Neural crest cell (in vitro differentiated cells): ENCODE measurements at regions not wholly inside any gene's neighbourhood (a gene's known extent, or its start where the extent isn't known, plus 50 kb on each side); places are given as distances from the start of the nearest gene placed in this dataset.

ENCODE experiments used
- DNase-seq: peaks from one replicate; pipeline ENCODE4 v3.0.0; 2021; ENCODE audit warnings: low read depth, mixed read lengths, low spot score
- H3K27ac Mint-ChIP-seq: one replicate; pipeline ENCODE4 v1.8.0; 2021; ENCODE audit warnings: mild to moderate bottlenecking, mixed read lengths; ENCODE audit not compliant: unreplicated experiment
- H3K27me3 Mint-ChIP-seq: 2 replicates; pipeline ENCODE4 v1.8.0; 2021; ENCODE audit warnings: low read depth, mild to moderate bottlenecking, mixed read lengths
- H3K36me3 Mint-ChIP-seq: 2 replicates; pipeline ENCODE4 v1.8.0; 2021; ENCODE audit warnings: low read depth, mild to moderate bottlenecking, mixed read lengths
- H3K4me1 Mint-ChIP-seq: 2 replicates; pipeline ENCODE4 v1.8.0; 2021; ENCODE audit warnings: mixed read lengths
- H3K4me3 Mint-ChIP-seq: one replicate; pipeline ENCODE4 v1.8.0; 2021; ENCODE audit warnings: mild to moderate bottlenecking, mixed read lengths
- H3K9me3 Mint-ChIP-seq: 2 replicates; pipeline ENCODE4 v1.8.0; 2021; ENCODE audit warnings: mixed read lengths
- TF ChIP-seq, protein P1 (sequence below): fragments of 200-600 bp; sonication (generic); conservative IDR thresholded peaks from 2 replicates; pipeline ENCODE4 v1.5.0; 2021; ENCODE audit warnings: antibody characterized with exemption, mild to moderate bottlenecking

DNA sequence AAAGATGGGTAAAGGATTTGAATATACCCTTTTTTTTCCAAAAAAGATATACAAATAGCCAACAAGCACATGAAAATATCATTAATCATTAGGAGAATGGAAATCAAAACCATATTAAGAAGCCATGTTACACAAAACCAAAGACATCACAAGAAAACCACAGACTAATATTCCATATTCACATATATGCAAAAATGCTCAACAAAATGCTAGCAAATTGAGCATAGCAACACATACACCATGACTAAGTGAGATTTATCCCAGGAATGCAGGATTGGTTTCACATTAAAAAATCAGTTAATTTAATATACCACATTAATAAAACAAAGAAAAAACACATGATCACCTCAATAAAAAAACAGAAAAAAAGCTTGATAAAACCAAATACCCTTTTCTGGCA, 84.7 kb upstream of the LMNTD1 start:
- Mint-ChIP-seq H3K9me3 (peaks cover 13% of the 10 kb centered on the region), H3K4me1 (no peaks in the 10 kb centered on the region), H3K36me3 (peaks cover 2% of the 10 kb centered on the region), H3K4me3 (no peak overlapping the region), H3K27ac (no peak overlapping the region), H3K27me3 (no peaks in the 10 kb centered on the region)
- DNase-seq: no peak
- TF ChIP-seq, protein P1, sequence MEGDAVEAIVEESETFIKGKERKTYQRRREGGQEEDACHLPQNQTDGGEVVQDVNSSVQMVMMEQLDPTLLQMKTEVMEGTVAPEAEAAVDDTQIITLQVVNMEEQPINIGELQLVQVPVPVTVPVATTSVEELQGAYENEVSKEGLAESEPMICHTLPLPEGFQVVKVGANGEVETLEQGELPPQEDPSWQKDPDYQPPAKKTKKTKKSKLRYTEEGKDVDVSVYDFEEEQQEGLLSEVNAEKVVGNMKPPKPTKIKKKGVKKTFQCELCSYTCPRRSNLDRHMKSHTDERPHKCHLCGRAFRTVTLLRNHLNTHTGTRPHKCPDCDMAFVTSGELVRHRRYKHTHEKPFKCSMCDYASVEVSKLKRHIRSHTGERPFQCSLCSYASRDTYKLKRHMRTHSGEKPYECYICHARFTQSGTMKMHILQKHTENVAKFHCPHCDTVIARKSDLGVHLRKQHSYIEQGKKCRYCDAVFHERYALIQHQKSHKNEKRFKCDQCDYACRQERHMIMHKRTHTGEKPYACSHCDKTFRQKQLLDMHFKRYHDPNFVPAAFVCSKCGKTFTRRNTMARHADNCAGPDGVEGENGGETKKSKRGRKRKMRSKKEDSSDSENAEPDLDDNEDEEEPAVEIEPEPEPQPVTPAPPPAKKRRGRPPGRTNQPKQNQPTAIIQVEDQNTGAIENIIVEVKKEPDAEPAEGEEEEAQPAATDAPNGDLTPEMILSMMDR: no peak

DNA sequence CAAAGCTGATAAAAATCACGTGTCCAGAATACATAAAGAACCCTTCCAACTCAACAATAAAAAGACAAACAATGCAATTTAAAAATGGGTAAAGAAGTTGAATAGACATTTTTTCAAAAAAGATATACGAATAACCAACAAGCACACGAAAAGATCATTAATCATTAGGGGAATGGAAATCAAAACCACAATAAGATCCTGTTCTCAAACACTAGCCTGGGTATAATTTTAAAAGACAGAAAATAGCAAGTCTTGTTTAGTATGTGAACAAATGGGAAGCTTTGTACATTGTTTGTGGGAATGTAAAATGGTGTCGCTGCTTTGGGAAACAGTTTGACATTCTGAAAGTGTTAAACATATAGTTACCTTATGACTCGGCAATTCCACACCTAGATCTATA, 86.3 kb upstream of the LMNTD1 start:
- Mint-ChIP-seq H3K4me1 (no peaks in the 10 kb centered on the region), H3K36me3 (peaks cover 2% of the 10 kb centered on the region), H3K27me3 (no peaks in the 10 kb centered on the region), H3K4me3 (no peak overlapping the region), H3K9me3 (peaks cover 10% of the 10 kb centered on the region), H3K27ac (no peak overlapping the region)
- TF ChIP-seq, protein P1: no peak
- DNase-seq: no peak

DNA sequence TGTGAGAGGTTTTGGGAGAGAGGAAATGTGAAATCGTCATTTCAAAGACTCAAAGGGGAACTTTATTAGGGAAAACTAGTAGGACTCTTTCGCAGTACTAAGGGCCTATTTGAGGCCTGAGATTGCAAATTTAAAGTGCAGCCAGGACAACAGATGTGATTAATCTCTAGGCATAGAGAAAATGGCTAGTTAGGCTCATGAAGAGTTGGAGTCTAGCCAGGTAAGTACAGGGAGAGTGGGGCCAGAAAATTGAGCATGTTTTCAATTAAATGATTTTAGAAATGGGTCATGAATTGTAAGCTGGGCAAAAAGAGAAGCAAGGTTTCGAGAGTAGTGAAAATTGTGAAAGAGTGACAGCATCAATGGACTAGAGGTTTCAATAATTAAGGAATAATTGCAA, 91.9 kb upstream of the LMNTD1 start:
- no peak overlapping the region for H3K4me3 Mint-ChIP-seq

DNA sequence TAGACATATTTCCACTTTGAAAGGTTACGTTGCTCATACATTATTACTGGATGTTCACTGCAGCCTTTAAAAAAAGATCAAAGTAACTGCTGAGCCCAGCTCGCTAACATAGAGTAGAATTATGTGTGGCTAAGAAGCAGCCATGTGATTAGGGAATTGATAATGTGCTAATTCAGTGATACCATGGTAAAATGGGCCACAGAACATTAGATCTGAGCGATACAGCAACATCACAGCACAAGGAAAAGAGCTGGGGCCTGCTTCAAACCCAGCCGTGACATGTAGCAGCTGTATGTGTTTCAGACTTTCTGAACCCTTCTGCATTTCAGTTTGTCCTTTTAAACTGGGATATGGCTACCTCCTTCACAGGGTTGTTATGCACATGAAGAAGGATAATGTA, 92.3 kb upstream of the LMNTD1 start:
- no peak for DNase-seq
- Mint-ChIP-seq H3K27me3 (no peaks in the 10 kb centered on the region), H3K4me1 (peaks cover 5% of the 10 kb centered on the region), H3K4me3 (no peak overlapping the region), H3K27ac (no peak overlapping the region), H3K9me3 (no peaks in the 10 kb centered on the region), H3K36me3 (no peaks in the 10 kb centered on the region)
- TF ChIP-seq, protein P1: no peak

More for the DNA sequence above, 91.9 kb upstream of the LMNTD1 start:
- TF ChIP-seq, protein P1: no peak
- Mint-ChIP-seq H3K27me3 (no peaks in the 10 kb centered on the region), H3K36me3 (no peaks in the 10 kb centered on the region), H3K27ac (no peak overlapping the region), H3K4me1 (peaks cover 5% of the 10 kb centered on the region), H3K9me3 (no peaks in the 10 kb centered on the region)
- no peak for DNase-seq

DNA sequence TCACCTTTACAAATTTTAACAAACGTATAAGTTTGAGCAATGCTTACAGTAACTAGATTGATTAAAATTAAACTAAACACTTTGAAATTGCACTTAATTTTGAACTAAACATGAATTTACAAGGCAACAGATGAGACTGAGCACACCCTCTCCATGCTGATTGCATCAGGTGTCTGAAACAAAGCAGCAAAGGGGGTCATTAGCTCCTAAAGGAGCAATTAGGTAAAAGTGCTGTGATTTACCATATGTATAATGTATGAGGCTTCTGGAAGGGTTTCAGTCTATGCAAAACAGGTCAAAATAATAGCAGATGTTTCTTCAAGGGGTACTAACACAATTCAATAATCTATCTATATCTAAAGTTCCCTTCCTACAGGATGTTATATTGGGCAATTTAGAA, 98.8 kb upstream of the LMNTD1 start:
- Mint-ChIP-seq H3K9me3 (no peaks in the 10 kb centered on the region), H3K4me3 (no peak overlapping the region), H3K27me3 (no peaks in the 10 kb centered on the region), H3K36me3 (no peaks in the 10 kb centered on the region), H3K27ac (no peak overlapping the region), H3K4me1 (peaks cover 19% of the 10 kb centered on the region)
- no peak for DNase-seq
- TF ChIP-seq, protein P1: no peak

DNA sequence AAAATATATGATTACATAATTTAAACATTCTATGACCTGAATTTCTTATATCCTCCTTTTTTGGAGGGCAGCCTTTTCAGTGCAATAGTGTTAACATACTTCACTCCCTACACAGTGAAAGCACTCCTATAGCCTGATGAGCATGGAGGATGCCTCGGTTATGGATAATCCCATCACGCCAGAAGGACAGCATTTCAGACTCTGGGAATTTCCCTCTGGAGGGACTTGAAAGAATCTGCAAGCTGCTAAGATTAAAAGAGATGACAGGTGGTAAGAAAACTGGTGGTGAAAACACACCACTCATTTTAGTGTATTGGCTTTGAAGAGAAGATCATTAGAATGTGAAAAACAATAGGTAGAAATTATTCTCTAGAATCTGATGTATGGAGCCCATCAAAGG, 99.3 kb upstream of the LMNTD1 start:
- DNase-seq: no peak
- H3K27ac Mint-ChIP-seq: no peak overlapping the region
- H3K4me1 Mint-ChIP-seq: peaks cover 19% of the 10 kb centered on the region
- no peak overlapping the region for H3K4me3 Mint-ChIP-seq
- TF ChIP-seq, protein P1: no peak
- no peaks in the 10 kb centered on the region for H3K27me3 Mint-ChIP-seq
- H3K36me3 Mint-ChIP-seq: no peaks in the 10 kb centered on the region
- no peaks in the 10 kb centered on the region for H3K9me3 Mint-ChIP-seq
